ENCODE measurements at regions not wholly inside any gene's neighbourhood (a gene's known extent, or its start where the extent isn't known, plus 50 kb on each side); places are given as distances from the start of the nearest gene placed in this dataset.

DNA sequence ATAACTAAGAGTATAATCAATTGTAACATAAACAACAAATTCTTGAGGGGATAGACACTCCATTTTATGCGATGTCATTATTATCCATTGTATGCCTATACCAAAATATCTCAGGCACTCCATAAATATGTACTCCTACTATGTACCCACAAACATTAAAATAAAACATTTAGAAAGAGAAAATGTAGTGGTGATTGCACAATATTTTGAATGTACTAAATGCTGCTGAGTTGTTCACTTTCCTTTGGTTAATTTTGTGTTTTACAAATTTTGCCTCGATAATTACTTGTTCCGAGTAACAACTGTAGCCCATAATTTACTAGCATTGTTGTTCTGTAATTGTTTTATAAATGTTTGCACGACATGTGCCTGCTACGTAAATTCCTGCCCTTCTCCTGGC, 131.3 kb downstream of the DCLK3 start:
- ChIA-PET POLR2A (no interaction called here), CTCF (no interaction called here)
- TF ChIP-seq, protein P1, sequence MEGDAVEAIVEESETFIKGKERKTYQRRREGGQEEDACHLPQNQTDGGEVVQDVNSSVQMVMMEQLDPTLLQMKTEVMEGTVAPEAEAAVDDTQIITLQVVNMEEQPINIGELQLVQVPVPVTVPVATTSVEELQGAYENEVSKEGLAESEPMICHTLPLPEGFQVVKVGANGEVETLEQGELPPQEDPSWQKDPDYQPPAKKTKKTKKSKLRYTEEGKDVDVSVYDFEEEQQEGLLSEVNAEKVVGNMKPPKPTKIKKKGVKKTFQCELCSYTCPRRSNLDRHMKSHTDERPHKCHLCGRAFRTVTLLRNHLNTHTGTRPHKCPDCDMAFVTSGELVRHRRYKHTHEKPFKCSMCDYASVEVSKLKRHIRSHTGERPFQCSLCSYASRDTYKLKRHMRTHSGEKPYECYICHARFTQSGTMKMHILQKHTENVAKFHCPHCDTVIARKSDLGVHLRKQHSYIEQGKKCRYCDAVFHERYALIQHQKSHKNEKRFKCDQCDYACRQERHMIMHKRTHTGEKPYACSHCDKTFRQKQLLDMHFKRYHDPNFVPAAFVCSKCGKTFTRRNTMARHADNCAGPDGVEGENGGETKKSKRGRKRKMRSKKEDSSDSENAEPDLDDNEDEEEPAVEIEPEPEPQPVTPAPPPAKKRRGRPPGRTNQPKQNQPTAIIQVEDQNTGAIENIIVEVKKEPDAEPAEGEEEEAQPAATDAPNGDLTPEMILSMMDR (IDR thresholded peaks at IDR 0.05): no peak
- Mint-ChIP-seq H3K4me3 (no peak overlapping the region), H3K36me3 (ENCODE audit: low read depth) (no peaks in the 10 kb centered on the region), H3K27me3 (no peaks in the 10 kb centered on the region), H3K4me1 (ENCODE audit: low read depth) (no peaks in the 10 kb centered on the region), H3K9me3 (no peaks in the 10 kb centered on the region), H3K27ac (no peak overlapping the region)
- DNase-seq: no peak
- no peak for ATAC-seq
- intact Hi-C loops (cut with micrococcal nuclease): no loop called here

DNA sequence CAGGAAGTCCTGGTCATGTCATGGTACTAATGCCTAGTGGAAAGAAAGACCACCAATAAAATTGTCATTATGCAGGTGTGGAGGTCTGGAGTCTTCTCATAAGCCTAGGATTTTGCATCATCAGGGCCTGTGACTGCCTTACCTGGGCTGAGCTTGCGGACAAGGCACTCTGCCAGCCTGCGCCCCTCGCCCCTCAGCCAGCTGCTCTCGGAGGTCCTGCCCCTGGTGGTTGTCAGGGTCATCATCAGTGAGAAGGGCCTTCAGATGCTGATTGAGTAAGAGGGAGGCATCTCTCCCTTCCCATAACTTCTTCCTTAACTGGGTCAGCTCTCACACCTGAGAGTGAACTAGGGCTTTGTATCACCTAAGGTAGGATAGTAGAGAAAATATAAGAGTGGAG, 132.8 kb downstream of the DCLK3 start:
- ATAC-seq: no peak
- TF ChIP-seq, protein P1 (IDR thresholded peaks at IDR 0.05): no peak
- ChIA-PET POLR2A (no interaction called here), CTCF (no interaction called here)
- Mint-ChIP-seq H3K9me3 (no peaks in the 10 kb centered on the region), H3K4me3 (no peak overlapping the region), H3K4me1 (ENCODE audit: low read depth) (no peaks in the 10 kb centered on the region), H3K27me3 (no peaks in the 10 kb centered on the region), H3K27ac (no peak overlapping the region), H3K36me3 (ENCODE audit: low read depth) (no peaks in the 10 kb centered on the region)
- intact Hi-C loops (cut with micrococcal nuclease): no loop called here
- no peak for DNase-seq

DNA sequence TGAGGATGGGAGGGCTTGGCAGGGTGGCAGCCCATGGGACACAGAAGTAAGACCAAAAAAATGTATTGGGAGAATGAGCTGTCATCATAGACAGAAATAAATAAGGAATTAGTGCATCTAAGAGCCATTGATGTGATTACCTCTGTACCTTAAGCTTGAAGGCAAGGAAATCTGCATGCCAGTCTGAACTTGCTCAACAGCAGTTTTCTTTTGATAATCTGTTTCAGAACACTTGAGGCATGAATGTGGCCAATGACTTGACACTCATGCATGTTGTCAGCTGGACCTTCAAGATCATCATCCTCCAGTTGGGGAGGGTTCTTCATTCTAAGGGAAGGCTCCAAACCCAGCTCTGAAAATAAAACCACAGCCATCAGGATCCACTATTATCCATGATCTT, 148.5 kb downstream of the DCLK3 start:
- POLR2A ChIA-PET: no interaction called here
- Mint-ChIP-seq H3K27me3 (peaks cover 3% of the 10 kb centered on the region), H3K4me1 (ENCODE audit: low read depth) (no peaks in the 10 kb centered on the region), H3K9me3 (no peaks in the 10 kb centered on the region), H3K4me3 (no peak overlapping the region), H3K36me3 (ENCODE audit: low read depth) (no peaks in the 10 kb centered on the region), H3K27ac (no peak overlapping the region)
- ATAC-seq: no peak
- no peak for DNase-seq
- CTCF ChIA-PET: no interaction called here
- intact Hi-C loops (cut with micrococcal nuclease): no loop called here
- TF ChIP-seq, protein P1 (IDR thresholded peaks at IDR 0.05): no peak

- intact Hi-C loops (cut with micrococcal nuclease): no loop called here
- ChIA-PET CTCF (no interaction called here), POLR2A (no interaction called here)
- ATAC-seq: no peak
- no peaks in the 10 kb centered on the region for H3K36me3 Mint-ChIP-seq (ENCODE audit: low read depth)
- no peak overlapping the region for H3K4me3 Mint-ChIP-seq
- TF ChIP-seq, protein P1 (IDR thresholded peaks at IDR 0.05): no peak
- DNase-seq: no peak
- no peak overlapping the region for H3K27ac Mint-ChIP-seq
- H3K9me3 Mint-ChIP-seq: no peaks in the 10 kb centered on the region
- H3K4me1 Mint-ChIP-seq (ENCODE audit: low read depth): no peaks in the 10 kb centered on the region
- H3K27me3 Mint-ChIP-seq: peaks cover 5% of the 10 kb centered on the region
Measured at GRCh38 chr3:36606871-36607765, 157.2 kb downstream of the DCLK3 start.

DNA sequence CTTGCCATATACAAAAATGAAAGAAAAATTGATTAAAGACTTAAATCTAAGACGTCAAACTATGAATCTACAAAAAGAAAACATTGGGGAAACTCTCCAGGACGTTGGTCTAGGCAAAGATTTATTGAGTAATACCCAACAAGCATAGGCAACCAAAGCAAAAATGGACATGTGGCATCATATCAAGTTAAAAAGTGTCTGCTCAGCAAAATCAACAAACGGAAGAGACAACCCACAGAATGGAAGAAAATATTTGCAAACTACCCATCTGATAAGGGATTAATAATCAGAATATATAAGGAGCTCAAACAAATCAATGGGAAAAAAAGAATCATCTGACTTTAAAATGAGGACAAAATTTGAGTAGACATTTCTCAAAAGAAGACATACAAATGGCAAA, 160.9 kb downstream of the DCLK3 start:
- no peak for ATAC-seq
- Mint-ChIP-seq H3K4me1 (ENCODE audit: low read depth) (no peaks in the 10 kb centered on the region), H3K36me3 (ENCODE audit: low read depth) (no peaks in the 10 kb centered on the region), H3K27me3 (peaks cover 8% of the 10 kb centered on the region), H3K4me3 (no peak overlapping the region), H3K27ac (no peak overlapping the region), H3K9me3 (no peaks in the 10 kb centered on the region)
- CTCF ChIA-PET: no interaction called here
- intact Hi-C loops (cut with micrococcal nuclease): no loop called here
- no peak for DNase-seq
- POLR2A ChIA-PET: no interaction called here
- TF ChIP-seq, protein P1 (IDR thresholded peaks at IDR 0.05): no peak
